HG03469 (cell line): ENCODE measurements at regions not wholly inside any gene's neighbourhood (a gene's known extent, or its start where the extent isn't known, plus 50 kb on each side); places are given as distances from the start of the nearest gene placed in this dataset.
"Not testable (repeated sequence)": the region's sequence is repeated elsewhere in the genome, so short reads cannot be mapped to it uniquely, and the experiment has no call there.

Experiments used
- ATAC-seq: cut with Tn5 transposase; IDR thresholded peaks from one replicate; pipeline ENCODE4 v1.9.1; 2021; ENCODE audit warnings: mild to moderate bottlenecking, moderate library complexity, moderate number of reproducible peaks; ENCODE audit not compliant: unreplicated experiment

DNA sequence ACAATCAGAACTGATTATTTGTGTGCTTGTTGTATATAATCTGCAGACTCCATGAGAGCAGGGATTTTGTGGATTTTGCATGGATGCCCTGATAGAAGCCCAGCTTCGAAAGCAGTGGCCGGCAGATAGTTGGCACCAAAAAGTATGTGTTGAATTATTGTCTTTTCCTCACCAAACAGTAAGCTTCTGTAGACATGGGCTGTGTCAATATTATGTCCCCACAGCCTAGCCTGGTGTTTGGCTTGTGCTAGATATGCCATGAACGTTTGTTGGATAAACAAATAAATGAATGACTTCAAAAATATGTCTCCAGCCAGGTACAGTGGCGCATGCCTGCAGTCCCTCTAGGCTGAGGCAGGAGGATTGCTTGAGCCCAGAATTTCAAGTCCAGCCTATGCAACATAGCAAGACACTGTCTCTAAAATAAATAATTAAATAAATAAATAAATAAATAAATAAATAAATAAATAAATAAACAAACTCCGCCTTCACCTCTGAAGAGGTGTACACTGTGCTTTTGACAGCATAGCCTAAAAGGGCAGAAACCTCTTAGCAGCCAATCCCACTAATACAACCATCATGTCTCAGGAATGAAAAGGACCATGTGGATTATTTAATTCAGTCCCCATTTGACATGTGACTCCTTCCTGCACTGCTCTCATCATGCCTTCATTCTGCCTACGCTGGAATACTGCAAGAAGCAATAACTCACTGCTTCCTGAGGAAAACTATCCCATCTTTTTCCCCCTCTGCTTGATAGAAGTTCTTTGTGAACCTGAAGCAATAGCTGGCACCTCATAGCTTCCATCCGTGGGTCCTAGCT lies 335.2 kb downstream of the FBXW7 start:
- no peak for ATAC-seq

DNA sequence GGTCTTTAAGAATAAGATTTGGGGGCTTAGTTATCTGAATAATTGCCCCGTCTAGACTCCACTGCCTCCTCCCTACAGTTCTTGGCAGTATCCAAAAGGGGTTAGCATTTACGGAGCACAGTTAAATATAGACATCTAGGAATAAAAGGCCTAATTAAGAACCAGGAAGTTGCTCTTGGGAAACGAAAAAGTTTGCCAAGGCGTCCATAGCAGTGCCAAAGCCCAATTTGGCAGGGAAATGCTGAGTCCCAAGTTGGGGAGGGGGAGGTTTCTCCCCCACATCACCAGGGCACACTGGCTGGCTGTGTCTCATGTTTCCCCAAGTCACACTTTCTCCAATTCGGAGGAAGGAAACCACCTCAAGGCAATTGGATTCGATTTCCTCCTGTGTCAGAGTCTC lies 338.7 kb downstream of the FBXW7 start:
- no peak for ATAC-seq

DNA sequence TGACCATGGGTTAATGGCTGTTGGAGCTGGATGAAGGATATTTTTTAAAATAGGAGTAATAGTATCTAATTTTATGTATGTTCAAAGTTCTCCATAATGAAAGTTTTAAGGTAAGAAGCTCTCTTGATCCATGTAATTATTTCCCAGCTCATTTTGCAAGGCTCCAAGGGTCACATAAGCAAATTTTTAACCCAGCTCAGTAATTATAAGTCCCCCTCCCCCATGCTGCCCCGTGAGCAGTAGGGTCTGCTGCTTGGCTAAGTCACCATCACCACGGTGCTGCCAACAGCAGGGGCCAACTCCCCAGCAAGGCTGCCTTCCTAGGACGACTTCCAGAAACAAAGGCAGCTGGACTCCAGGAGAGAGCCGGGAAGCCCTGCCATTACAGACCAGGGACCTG lies 340.0 kb downstream of the FBXW7 start:
- ATAC-seq, result no peak

DNA sequence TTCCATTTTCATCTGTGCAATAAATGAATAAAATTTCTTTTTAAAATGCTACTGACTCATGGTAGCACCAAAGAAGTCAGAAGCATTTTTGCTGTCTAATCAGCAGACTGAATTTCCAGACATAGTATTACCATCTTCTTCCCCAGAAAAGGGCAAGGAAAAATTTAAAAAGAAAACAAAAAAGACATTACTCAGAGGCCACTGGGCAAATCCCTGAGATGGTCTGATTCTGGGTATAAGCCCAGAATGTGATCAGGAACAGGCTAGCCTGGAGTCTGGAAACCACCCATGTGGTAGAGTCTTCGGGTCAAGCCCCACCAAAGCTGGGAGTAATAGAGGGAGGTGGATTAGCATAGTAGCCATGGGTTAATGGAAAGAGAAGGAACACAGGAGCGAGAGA lies 342.8 kb downstream of the FBXW7 start:
- ATAC-seq, result no peak

DNA sequence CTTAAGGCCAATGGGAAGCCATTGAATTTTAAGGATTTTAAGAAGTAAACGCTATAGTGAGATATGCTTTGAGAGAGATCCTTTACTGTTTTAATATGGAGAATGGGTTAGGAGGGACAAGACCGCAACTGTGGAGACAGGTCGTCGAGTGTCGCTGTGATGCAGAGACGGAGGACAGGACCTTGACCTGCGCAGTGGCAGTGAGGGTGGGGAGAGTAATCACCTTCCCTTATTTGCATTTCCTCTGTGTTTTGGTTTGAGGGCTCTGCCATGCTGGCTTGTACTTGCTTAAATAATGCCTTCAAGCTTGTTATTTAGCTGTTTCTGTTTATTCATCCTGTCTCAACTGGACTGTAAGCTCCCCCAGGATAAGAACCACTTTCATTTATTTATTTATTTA lies 345.0 kb downstream of the FBXW7 start:
- no peak for ATAC-seq

DNA sequence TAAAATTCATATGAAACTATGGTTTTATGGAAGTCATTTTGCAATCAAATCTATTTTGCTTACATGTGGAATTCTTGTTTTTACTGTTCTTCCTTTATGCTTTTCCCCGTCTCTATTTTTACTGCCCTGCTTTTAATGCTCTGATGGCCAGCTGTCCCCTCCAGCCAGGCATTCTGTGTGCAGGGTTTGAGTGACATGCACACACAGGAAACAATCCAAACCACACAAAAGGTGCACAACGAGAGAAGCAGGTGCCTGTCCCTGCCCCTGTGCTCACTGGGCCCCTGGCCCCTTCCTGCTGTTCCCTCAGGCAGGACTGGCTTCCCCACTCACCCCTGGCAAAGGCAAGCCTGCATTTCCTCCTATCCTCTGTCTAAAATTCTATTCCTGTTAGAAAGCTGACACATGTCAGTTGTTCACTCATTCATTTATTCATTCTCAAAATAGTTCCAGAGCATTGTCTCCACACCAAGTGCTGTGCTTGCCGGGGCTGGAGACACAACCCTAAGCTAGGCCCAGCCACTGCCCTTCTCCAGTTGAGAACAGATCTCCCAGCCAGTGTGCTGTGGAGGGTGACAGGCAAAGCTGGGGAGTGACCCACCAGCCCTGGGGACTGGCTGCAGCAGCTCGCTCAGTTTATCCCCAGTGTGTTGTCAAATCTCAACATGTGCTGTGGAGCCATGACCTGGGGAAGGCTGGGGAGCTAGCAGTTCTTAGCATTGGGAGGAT lies 346.3 kb downstream of the FBXW7 start:
- peak; percentile 67 for ATAC-seq

DNA sequence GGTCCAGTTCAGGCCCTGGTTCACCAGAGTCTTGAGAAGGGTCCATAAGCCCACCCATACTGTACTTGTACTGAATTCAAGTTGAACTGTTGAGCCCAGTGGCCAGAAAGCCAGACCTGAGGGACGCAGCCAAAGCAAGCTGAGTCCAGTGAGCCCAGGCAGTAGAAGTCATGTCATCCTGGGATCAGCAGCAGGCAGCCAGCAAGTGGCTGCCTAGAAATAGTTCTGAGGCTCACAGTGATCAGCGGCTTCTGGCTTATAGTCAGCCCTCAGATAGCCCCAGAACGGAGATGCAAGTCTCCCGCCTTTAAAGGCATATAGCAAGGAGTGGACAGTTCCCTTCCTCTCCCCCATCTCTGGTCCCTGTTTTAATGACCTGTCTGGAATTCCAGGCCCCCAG lies 347.1 kb downstream of the FBXW7 start:
- ATAC-seq, result no peak

DNA sequence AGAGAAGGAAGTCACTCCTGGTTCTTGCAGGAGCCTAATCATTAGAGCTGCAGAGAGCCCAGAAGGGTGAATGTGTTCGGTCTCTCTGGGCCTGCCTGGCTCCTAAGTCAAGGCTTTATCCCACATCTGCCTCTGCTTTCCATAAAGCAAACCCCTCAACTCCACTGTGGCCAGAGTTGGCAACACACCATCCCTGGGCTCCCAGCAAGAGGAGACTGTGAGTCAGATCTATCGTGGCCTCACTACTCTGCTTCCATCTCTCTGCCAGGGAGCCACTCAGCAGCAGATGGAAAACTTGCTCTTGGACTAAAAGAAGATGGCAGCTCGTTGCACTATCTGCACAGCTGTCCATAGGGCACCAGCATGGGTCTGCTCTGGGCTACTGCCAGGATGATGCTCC lies 348.2 kb downstream of the FBXW7 start:
- no peak for ATAC-seq

DNA sequence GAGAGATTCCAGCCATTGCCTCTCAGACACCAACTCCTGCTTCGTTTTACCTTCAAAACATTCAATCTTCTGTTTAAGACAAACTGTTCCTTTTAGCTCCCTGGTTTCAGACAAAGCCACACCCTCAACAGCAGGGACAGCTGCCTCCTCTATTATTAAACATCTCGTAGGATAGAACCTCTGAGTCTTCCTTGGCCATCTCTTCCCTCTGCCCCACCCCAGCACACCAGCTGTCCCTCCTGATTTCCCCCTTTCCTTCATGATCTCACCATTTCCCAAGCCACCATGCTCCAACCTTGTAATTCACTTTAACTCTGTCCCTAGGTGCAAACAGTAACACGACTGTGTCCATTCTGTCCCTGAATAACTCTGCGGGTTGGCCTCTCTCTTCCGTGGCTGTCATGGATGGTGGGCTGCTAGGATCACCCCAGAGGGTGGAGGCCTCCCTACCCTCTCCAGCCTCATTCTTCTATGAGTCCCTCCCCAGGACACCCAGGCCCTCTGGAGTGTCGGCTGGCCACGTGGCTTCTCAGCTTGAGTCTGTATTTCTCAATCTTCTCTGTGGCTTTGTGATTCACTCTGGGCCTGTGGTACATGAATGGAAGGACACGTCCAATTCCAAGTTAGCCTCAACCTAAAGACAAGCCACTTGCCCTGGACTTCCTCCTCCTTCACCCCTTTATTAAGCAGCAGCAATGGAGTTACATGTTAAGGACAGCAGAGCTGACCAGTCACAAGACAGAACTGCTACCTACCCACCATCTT lies 349.9 kb downstream of the FBXW7 start:
- no peak for ATAC-seq

DNA sequence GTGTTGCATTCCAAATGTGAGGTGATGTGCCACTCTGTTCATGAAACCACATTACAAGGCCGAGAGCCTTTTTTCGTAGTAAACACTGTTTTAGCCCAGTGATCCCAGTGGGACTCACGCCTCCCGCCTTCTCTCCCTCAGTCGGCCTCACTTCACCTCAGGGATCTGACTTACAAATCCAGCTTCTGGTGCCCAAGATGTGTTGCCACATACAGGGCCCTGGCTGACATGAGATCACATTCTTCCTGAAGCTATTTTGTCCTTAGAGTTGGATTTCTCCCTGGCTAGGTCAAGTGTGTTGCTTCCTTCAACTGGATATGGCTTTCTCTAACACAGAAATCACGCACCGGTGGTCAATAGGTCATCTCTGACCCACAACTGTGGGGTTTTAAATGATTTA lies 354.7 kb downstream of the FBXW7 start:
- no peak for ATAC-seq

DNA sequence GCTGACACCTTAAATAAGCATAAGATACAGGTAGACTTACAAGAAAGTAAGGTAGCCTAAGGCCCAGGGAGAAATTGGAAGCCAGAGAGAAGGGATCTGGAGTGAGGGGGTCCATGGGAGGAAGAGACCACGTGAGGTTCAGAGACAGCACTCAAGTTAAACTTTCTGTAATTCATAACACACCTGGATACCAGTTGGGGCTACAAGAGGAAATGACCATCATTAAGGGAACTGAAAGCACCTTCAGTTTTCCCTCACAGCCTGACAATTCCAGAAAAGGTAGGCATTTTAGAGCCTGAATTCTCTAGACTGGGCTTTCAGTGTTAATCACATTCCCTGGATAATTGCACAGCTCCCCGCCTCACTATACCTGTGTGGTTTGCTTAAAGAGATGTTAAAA lies 355.5 kb downstream of the FBXW7 start:
- ATAC-seq, result no peak

DNA sequence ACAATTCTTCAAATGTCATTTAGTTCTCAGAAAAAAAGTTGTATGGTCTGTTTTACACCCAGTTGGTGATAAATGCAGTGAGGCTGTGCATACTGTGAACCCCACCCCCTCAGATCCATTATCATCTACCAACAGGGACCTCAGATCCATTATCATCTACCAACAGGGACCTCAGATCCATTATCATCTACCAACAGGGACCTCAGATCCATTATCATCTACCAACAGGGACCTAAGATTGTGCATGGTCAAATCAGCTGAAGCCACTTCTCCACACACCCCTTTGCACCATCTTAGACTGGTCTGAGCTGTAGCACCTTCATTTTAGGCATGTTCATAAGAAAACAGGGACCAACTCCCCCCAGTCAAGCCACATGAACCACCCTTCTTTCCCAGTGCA lies 358.4 kb downstream of the FBXW7 start:
- ATAC-seq, result not testable (repeated sequence)

DNA sequence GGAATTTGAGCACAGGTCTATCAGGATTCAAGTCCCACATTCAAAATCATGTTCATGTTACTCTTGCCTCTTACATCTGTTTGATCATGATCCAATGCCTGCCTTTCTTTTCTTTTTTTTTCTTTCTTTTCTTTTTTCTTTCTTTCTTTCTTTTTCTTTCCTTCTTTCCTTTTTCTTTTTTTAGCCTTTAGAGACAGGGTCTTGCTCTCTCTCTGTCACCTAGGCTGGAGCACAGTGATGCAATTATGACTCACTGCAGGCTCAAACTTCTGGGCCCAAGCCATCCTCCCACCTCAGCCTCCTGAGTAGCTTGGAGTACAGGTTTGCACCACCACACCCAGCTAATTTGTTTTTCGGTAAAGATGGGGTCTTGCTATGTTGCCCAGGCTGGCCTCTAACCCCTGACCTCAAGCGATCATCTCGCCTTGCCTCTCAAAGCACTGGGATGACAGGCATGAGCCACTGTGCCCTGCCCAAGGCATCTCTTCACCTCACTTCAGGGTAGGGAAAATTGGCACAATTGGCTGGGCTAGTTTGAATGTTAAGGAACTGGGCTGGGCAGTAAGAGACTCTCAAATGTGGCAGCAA lies 359.2 kb downstream of the FBXW7 start:
- ATAC-seq, result no peak

DNA sequence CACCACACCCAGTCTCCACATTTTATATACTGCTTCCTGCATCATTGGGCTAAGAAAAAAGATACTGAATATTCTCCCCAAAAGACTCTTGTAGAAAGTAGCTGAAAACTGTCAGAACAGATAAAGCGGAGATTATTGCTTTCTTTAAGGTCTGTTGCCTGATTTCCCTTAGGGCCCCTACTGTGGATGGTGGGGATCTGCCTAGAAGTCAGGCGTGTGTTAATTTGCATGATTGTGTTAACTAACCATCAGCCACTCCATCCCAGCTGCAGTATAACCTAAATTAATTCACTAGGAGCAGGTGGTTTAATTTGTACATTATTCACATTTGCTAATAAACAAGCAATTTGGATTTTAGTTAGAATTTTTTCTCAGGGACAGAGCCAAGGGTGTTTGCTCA lies 360.3 kb downstream of the FBXW7 start:
- no peak for ATAC-seq

DNA sequence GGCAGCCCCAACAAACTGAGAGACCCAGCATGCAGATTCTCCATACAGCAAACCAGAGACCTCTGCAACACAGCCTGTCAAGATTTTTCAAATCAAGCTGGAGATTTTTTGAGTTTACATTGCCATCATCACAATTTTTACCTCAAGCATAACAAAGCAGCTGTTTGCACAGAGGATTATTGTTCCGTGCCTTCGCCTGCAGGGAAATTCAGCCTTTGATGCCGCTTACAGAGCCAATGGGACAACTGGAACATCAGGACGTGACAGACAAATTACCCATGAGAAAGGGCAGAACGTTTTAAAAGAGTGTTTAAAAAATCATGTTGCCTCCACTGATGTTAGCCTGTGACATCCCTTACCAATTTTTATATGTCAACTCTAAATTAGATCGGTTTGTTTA lies 363.7 kb downstream of the FBXW7 start:
- no peak for ATAC-seq

DNA sequence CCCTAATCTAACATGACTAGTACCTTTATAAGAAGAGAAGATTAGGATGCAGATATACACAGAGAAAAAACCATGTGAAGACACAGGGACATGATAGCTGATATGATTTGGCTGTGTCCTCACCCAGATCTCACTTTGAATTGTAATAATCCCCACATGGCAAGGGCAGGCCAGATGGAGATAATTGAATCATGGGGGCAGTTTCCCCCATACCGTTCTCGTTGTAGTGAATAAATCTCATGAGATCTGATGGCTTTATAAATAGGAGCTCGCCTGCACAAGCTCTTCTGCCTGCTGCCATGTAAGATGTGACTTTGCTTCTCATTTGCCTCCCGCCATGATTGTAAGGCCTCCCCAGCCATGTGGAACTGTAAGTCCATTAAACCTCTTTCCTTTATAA lies 364.3 kb downstream of the FBXW7 start:
- ATAC-seq, result no peak

DNA sequence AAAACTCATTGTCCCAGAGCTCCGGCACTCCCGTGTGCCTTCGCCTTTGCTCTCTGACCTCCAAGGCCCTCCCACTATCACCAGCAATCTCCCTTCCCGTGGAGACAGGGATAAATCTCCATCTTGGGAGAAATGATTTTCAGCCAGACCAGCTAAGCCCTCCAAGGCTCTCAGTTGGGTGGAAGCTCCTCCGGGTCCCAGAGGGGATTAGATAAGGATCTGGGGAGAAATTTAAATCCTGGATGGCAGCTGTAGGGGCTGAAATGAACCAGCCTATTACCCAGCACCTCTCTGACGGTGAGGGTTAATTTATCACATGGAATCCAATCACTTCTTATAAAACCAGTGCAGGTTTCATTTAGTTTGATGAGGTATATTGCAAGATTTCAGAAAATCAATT lies 366.2 kb downstream of the FBXW7 start:
- no peak for ATAC-seq

DNA sequence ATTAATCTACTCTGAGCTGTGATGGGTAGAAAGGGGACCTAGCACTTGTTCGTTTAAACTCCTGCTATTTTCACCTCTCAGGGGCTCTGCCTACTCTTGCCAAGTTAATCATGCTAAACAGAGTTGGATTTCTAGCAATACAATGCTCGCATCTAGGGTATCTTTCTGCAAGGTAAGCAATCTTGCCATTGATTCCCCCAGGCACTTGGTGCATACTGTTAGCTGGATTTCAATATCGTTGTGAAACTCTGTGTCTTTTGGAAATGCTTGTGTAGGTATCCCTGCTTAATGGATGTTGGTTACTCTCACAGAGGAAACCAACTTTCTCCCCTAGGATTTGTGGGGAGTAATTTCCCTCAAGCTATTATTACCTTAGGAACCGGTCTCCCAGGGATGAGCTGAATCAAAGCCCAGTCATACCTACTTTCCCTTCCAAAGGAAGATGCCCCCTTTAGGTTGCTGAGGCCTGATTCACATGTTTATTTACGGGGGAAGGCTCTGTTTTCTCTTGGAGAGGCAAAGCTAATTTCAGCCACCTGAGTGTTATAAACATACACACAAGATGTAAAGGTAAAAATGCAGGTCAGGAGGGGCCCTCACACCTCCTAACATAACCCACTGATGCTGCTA lies 366.8 kb downstream of the FBXW7 start:
- ATAC-seq, result no peak

DNA sequence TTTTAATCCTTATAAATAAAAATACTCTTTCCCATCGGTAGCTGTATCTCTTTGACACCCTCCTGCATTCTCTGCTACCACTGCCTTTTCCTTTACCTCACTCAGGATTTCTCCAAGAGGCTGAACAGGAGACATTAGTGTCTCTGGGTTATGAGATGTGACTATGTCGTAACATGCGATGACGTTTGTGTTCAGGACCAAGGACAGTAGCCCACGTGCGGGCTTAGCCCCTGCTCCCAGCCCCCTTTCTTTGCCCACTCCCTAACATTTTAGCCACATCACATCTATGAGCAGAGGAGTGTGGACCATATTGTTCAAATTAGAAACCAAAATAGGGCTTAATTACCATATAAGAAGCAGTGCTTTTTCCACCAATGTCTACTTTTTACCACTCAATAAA lies 369.3 kb downstream of the FBXW7 start:
- no peak for ATAC-seq

DNA sequence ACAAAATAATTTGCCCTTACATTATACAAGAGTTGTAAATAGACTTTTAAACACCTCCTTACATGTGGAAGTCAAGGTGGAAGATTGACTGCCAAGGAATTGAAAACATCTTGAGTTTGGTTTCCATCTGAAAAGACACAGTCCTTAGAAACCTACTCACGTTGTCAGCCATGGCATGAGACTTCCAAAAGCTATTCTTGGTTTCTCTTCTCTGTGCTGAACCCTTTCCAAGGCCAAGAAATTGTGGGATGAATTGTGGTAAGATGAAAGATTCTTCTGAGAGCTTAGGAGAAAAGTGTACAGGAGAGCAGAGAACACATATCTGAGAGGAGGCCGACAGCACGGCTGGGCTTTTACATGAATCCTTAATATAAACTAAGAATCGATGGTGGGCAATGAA lies 370.0 kb downstream of the FBXW7 start:
- no peak for ATAC-seq

DNA sequence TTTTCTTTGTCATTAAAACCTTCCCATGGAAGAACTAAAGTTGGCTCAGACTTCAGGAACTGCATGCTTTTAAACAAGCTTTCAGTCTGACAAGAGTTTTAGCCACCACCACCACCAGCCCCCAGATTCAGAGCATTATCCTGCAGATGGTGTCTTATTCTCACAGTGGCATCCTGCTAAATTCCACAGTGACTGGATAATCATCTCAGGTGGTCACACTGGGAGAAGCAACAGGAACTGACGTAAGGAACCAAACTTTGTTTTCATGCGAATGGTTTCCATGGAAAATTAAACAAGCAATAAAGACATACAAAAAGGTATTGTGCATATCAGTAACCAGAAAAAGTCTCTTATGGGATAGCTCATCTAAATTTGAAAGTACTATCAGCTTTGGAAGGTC lies 370.7 kb downstream of the FBXW7 start:
- no peak for ATAC-seq
